ENCODE measurements at regions not wholly inside any gene's neighbourhood (a gene's known extent, or its start where the extent isn't known, plus 50 kb on each side); places are given as distances from the start of the nearest gene placed in this dataset.

- Histone ChIP-seq H2AFZ (ENCODE audit: low read depth, low read length) (no peak overlapping the region), H3F3A (ENCODE audit: insufficient read depth, low read length, poor library complexity, severe bottlenecking) (no peaks in the 10 kb centered on the region), H3K9ac (ENCODE audit: low read length) (no peak overlapping the region), H4K20me1 (ENCODE audit: insufficient read depth) (no peaks in the 10 kb centered on the region), H3K36me3 (ENCODE audit: insufficient read depth, low read length) (no peaks in the 10 kb centered on the region), H3K79me2 (replicated peaks; ENCODE audit: insufficient read depth, low read length) (no peaks in the 10 kb centered on the region), H3K9me2 (ENCODE audit: insufficient read depth, low read length) (no peaks in the 10 kb centered on the region), H3K9me3 (ENCODE audit: low read length) (no peaks in the 10 kb centered on the region), H3K27me3 (ENCODE audit: insufficient read depth, low read depth, low read length) (no peaks in the 10 kb centered on the region), H3K27ac (ENCODE audit: low read length) (no peak overlapping the region), H3K4me3 (ENCODE audit: low read length) (no peak overlapping the region), H3K4me2 (ENCODE audit: low read length) (no peak overlapping the region)
- TF ChIP-seq RAD21 (conservative IDR thresholded peaks at IDR 0.05) (no peak), POLR2AphosphoS5 (IDR thresholded peaks at IDR 0.05) (no peak), SMC3 (conservative IDR thresholded peaks at IDR 0.05; ENCODE audit: poor library complexity) (no peak), CTCF (IDR thresholded peaks at IDR 0.05; ENCODE audit: poor library complexity, severe bottlenecking) (no peak), TAF1 (IDR thresholded peaks at IDR 0.05; ENCODE audit: low read depth) (no peak), EP300 (conservative IDR thresholded peaks at IDR 0.05; ENCODE audit: poor library complexity, severe bottlenecking) (no peak), EZH2 (IDR thresholded peaks at IDR 0.05; ENCODE audit: borderline replicate concordance, insufficient read depth, low read length, poor library complexity, severe bottlenecking) (no peak), REST (IDR thresholded peaks at IDR 0.05; ENCODE audit: borderline replicate concordance) (no peak), MXI1 (conservative IDR thresholded peaks at IDR 0.05; ENCODE audit: poor library complexity, severe bottlenecking) (no peak)
These were observed 682.6 kb downstream of the ZBBX start for GRCh38 chr3:166697495-166697894.

GRCh38 chr3:166696103-166696502 is 684.0 kb downstream of the ZBBX start:
- H2AFZ ChIP-seq (ENCODE audit: low read depth, low read length), result no peak overlapping the region
- no peaks in the 10 kb centered on the region for H3K27me3 ChIP-seq (ENCODE audit: insufficient read depth, low read depth, low read length)
- H3K4me2 ChIP-seq (ENCODE audit: low read length), result no peak overlapping the region
- H4K20me1 ChIP-seq (ENCODE audit: insufficient read depth), result no peaks in the 10 kb centered on the region
- no peaks in the 10 kb centered on the region for H3K36me3 ChIP-seq (ENCODE audit: insufficient read depth, low read length)
- no peak overlapping the region for H3K9ac ChIP-seq (ENCODE audit: low read length)
- H3F3A ChIP-seq (ENCODE audit: insufficient read depth, low read length, poor library complexity, severe bottlenecking), result no peaks in the 10 kb centered on the region
- no peak for TF ChIP-seq TAF1 (IDR thresholded peaks at IDR 0.05; ENCODE audit: low read depth)
- TF ChIP-seq EP300 (conservative IDR thresholded peaks at IDR 0.05; ENCODE audit: poor library complexity, severe bottlenecking), result no peak
- no peak overlapping the region for H3K4me3 ChIP-seq (ENCODE audit: low read length)
- H3K9me3 ChIP-seq (ENCODE audit: low read length), result no peaks in the 10 kb centered on the region
- no peaks in the 10 kb centered on the region for H3K9me2 ChIP-seq (ENCODE audit: insufficient read depth, low read length)
- no peaks in the 10 kb centered on the region for H3K79me2 ChIP-seq (replicated peaks; ENCODE audit: insufficient read depth, low read length)
- H3K27ac ChIP-seq (ENCODE audit: low read length), result no peak overlapping the region

GRCh38 chr3:166688665-166689064 is 691.4 kb downstream of the ZBBX start:
- no peaks in the 10 kb centered on the region for H4K20me1 ChIP-seq (ENCODE audit: insufficient read depth)
- H3K4me3 ChIP-seq (ENCODE audit: low read length), result no peak overlapping the region
- H2AFZ ChIP-seq (ENCODE audit: low read depth, low read length), result no peak overlapping the region
- H3K9me3 ChIP-seq (ENCODE audit: low read length), result no peaks in the 10 kb centered on the region
- no peaks in the 10 kb centered on the region for H3K36me3 ChIP-seq (ENCODE audit: insufficient read depth, low read length)
- no peak overlapping the region for H3K27ac ChIP-seq (ENCODE audit: low read length)
- H3K4me2 ChIP-seq (ENCODE audit: low read length), result no peak overlapping the region
- H3K79me2 ChIP-seq (replicated peaks; ENCODE audit: insufficient read depth, low read length), result no peaks in the 10 kb centered on the region
- no peaks in the 10 kb centered on the region for H3K9me2 ChIP-seq (ENCODE audit: insufficient read depth, low read length)
- no peaks in the 10 kb centered on the region for H3K27me3 ChIP-seq (ENCODE audit: insufficient read depth, low read depth, low read length)
- TF ChIP-seq RAD21 (conservative IDR thresholded peaks at IDR 0.05), result no peak
- no peak for TF ChIP-seq EP300 (conservative IDR thresholded peaks at IDR 0.05; ENCODE audit: poor library complexity, severe bottlenecking)
- no peak for TF ChIP-seq EZH2 (IDR thresholded peaks at IDR 0.05; ENCODE audit: borderline replicate concordance, insufficient read depth, low read length, poor library complexity, severe bottlenecking)
- no peak for TF ChIP-seq CTCF (IDR thresholded peaks at IDR 0.05; ENCODE audit: poor library complexity, severe bottlenecking)
- TF ChIP-seq MXI1 (conservative IDR thresholded peaks at IDR 0.05; ENCODE audit: poor library complexity, severe bottlenecking), result no peak
- TF ChIP-seq POLR2AphosphoS5 (IDR thresholded peaks at IDR 0.05), result no peak
- TF ChIP-seq SMC3 (conservative IDR thresholded peaks at IDR 0.05; ENCODE audit: poor library complexity), result no peak
- no peak for TF ChIP-seq REST (IDR thresholded peaks at IDR 0.05; ENCODE audit: borderline replicate concordance)
- TF ChIP-seq TAF1 (IDR thresholded peaks at IDR 0.05; ENCODE audit: low read depth), result no peak
- H3K9ac ChIP-seq (ENCODE audit: low read length), result no peak overlapping the region
- no peaks in the 10 kb centered on the region for H3F3A ChIP-seq (ENCODE audit: insufficient read depth, low read length, poor library complexity, severe bottlenecking)

All from neural cell (in vitro differentiated cells).